Loucy (cell line): ENCODE measurements at regions not wholly inside any gene's neighbourhood (a gene's known extent, or its start where the extent isn't known, plus 50 kb on each side); places are given as distances from the start of the nearest gene placed in this dataset.

Source experiments
- EZH2phosphoT487 ChIP-seq: fragments of 200-600 bp; IDR thresholded peaks from 2 replicates; pipeline ENCODE4 v1.6.1; 2018; ENCODE audit warnings: antibody characterized with exemption, mild to moderate bottlenecking, moderate library complexity, borderline replicate concordance
- TF ChIP-seq, protein P1 (sequence below): fragments of 200-600 bp; sonication (generic); conservative IDR thresholded peaks from 2 replicates; pipeline ENCODE4 v1.5.1; 2014; ENCODE audit warnings: mild to moderate bottlenecking, antibody characterized with exemption, low read length

DNA sequence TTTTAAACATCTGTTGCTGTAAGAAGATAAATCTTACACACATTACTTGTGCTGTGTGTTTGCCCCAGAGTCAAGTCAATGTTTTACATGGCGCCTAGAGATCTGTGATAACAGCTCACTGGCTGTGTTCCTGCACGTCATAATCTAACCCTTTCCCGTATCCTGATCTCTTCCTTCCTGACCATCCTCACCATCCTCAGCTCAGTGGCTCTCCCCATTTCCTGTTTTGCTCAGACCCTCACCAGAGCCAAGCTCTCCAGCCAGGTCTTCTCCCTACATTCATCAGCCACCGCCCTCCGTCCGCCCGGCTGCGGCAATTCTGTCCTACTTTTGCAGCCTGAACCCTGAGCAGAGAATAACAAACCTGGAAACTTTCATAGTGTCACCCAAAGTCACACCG is 824.7 kb downstream of the USP25 start:
- TF ChIP-seq, protein P1, sequence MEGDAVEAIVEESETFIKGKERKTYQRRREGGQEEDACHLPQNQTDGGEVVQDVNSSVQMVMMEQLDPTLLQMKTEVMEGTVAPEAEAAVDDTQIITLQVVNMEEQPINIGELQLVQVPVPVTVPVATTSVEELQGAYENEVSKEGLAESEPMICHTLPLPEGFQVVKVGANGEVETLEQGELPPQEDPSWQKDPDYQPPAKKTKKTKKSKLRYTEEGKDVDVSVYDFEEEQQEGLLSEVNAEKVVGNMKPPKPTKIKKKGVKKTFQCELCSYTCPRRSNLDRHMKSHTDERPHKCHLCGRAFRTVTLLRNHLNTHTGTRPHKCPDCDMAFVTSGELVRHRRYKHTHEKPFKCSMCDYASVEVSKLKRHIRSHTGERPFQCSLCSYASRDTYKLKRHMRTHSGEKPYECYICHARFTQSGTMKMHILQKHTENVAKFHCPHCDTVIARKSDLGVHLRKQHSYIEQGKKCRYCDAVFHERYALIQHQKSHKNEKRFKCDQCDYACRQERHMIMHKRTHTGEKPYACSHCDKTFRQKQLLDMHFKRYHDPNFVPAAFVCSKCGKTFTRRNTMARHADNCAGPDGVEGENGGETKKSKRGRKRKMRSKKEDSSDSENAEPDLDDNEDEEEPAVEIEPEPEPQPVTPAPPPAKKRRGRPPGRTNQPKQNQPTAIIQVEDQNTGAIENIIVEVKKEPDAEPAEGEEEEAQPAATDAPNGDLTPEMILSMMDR = no peak
- no peak for TF ChIP-seq EZH2phosphoT487
